HCT116 (cell line): ENCODE measurements at regions not wholly inside any gene's neighbourhood (a gene's known extent, or its start where the extent isn't known, plus 50 kb on each side); places are given as distances from the start of the nearest gene placed in this dataset.

ENCODE experiments used
- CBX3 ChIP-seq: IDR thresholded peaks from 2 replicates; pipeline ENCODE4 v1.6.1; 2012; ENCODE audit warnings: low read depth
- EGR1 ChIP-seq: IDR thresholded peaks from 2 replicates; pipeline ENCODE4 v1.6.1; 2012; ENCODE audit warnings: low read depth
- EZH2 ChIP-seq: fragments of 200-600 bp; sonication (generic); IDR thresholded peaks from 2 replicates; pipeline ENCODE4 v1.6.1; 2017; ENCODE audit warnings: antibody characterized with exemption, mixed run types
- POLR2AphosphoS5 ChIP-seq: IDR thresholded peaks from 2 replicates; pipeline ENCODE4 v1.6.1; 2011; ENCODE audit warnings: mild to moderate bottlenecking, low read depth, low read length, moderate library complexity
- RAD21 ChIP-seq: IDR thresholded peaks from 2 replicates; pipeline ENCODE4 v1.6.1; 2012; ENCODE audit warnings: low read depth, mild to moderate bottlenecking
- TCF7L2 ChIP-seq: IDR thresholded peaks from 2 replicates; pipeline ENCODE4 v1.7.0; 2011; ENCODE audit warnings: borderline replicate concordance, inconsistent platforms; ENCODE audit not compliant: insufficient read depth, insufficient read length; ENCODE audit errors: extremely low read depth
- YY1 ChIP-seq: IDR thresholded peaks from 2 replicates; pipeline ENCODE4 v1.6.1; 2011; ENCODE audit warnings: low read length, low read depth, moderate library complexity, mild to moderate bottlenecking; ENCODE audit not compliant: insufficient replicate concordance; ENCODE audit errors: extremely low read depth
- TF ChIP-seq, protein P1 (sequence below), 3 experiments: fragments of 200-600 bp in 1 of 3; sonication (generic) in 1 of 3; IDR thresholded peaks in 2 of 3; conservative IDR thresholded peaks in 1 of 3; 2 replicates each; pipeline ENCODE4 v1.5.1; 2012 to 2017; ENCODE audit warnings: low read depth in 2 of 3, low read length in 2 of 3, antibody characterized with exemption in 1 of 3, borderline replicate concordance in 1 of 3, control low read depth in 1 of 3, mild to moderate bottlenecking in 1 of 3, mixed read lengths in 1 of 3, mixed run types in 1 of 3, moderate library complexity in 1 of 3; ENCODE audit not compliant: insufficient read depth in 1 of 3
- TF ChIP-seq, protein P2 (sequence below): IDR thresholded peaks from 2 replicates; pipeline ENCODE4 v1.6.1; 2012
- TF ChIP-seq, protein P3 (sequence below): IDR thresholded peaks from 2 replicates; pipeline ENCODE4 v1.6.1; 2012
- TF ChIP-seq, protein P4 (sequence below): IDR thresholded peaks from 2 replicates; pipeline ENCODE4 v1.6.1; 2012; ENCODE audit warnings: low read depth

DNA sequence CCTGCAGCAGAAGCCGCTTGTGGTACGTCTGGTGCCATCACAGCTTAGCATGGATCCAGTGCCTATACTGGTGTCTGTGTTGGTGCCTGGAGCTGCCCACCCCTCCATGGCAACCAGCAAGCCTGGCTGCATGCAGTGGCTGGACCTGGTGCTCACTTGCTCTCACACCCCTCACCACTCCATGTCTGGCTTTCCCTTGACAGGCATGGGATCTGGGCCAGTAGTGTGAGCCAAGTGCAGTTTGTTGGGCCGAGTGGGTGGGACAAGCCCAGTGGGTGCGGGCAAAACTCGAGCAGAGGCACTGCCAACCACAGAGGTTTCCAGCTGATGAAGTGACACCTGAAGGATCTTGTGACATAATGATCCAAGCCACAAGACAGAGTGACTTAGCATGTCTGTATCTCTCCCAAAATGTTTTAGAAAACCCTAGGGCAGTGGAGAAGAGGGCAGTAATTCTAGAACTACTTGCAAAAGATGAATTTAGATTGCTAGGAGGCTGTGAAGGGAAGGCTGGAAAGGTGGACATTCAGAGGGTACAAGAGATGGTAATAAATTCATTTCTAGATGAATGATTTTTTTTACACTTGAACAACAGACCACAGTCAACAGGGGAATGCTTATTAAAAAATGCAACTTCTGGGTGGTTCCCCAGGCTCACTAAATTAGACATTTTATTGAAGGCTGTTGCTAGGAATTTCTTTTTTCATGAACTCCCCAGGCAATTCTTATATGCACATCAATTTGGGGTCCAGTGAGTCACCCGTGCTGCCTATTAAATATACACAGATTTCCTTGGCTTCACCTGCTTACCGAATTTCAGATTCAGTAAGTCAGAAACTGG is 660.3 kb downstream of the TLR4 start:
- TF ChIP-seq EGR1 = no peak
- TF ChIP-seq, protein P1, sequence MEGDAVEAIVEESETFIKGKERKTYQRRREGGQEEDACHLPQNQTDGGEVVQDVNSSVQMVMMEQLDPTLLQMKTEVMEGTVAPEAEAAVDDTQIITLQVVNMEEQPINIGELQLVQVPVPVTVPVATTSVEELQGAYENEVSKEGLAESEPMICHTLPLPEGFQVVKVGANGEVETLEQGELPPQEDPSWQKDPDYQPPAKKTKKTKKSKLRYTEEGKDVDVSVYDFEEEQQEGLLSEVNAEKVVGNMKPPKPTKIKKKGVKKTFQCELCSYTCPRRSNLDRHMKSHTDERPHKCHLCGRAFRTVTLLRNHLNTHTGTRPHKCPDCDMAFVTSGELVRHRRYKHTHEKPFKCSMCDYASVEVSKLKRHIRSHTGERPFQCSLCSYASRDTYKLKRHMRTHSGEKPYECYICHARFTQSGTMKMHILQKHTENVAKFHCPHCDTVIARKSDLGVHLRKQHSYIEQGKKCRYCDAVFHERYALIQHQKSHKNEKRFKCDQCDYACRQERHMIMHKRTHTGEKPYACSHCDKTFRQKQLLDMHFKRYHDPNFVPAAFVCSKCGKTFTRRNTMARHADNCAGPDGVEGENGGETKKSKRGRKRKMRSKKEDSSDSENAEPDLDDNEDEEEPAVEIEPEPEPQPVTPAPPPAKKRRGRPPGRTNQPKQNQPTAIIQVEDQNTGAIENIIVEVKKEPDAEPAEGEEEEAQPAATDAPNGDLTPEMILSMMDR (IDR thresholded peaks at IDR 0.05 in 2 of 3, conservative IDR thresholded peaks at IDR 0.05 in 1 of 3; ENCODE audit: borderline replicate concordance in 1 of 3, insufficient read depth in 1 of 3, low read depth in 2 of 3, low read length in 2 of 3) = no peak
- TF ChIP-seq POLR2AphosphoS5 = no peak
- TF ChIP-seq TCF7L2 = no peak
- TF ChIP-seq, protein P2, sequence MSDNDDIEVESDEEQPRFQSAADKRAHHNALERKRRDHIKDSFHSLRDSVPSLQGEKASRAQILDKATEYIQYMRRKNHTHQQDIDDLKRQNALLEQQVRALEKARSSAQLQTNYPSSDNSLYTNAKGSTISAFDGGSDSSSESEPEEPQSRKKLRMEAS = no peak
- no peak for TF ChIP-seq YY1
- TF ChIP-seq, protein P3, sequence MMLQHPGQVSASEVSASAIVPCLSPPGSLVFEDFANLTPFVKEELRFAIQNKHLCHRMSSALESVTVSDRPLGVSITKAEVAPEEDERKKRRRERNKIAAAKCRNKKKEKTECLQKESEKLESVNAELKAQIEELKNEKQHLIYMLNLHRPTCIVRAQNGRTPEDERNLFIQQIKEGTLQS = no peak
- TF ChIP-seq, protein P4, sequence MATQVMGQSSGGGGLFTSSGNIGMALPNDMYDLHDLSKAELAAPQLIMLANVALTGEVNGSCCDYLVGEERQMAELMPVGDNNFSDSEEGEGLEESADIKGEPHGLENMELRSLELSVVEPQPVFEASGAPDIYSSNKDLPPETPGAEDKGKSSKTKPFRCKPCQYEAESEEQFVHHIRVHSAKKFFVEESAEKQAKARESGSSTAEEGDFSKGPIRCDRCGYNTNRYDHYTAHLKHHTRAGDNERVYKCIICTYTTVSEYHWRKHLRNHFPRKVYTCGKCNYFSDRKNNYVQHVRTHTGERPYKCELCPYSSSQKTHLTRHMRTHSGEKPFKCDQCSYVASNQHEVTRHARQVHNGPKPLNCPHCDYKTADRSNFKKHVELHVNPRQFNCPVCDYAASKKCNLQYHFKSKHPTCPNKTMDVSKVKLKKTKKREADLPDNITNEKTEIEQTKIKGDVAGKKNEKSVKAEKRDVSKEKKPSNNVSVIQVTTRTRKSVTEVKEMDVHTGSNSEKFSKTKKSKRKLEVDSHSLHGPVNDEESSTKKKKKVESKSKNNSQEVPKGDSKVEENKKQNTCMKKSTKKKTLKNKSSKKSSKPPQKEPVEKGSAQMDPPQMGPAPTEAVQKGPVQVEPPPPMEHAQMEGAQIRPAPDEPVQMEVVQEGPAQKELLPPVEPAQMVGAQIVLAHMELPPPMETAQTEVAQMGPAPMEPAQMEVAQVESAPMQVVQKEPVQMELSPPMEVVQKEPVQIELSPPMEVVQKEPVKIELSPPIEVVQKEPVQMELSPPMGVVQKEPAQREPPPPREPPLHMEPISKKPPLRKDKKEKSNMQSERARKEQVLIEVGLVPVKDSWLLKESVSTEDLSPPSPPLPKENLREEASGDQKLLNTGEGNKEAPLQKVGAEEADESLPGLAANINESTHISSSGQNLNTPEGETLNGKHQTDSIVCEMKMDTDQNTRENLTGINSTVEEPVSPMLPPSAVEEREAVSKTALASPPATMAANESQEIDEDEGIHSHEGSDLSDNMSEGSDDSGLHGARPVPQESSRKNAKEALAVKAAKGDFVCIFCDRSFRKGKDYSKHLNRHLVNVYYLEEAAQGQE = no peak
- TF ChIP-seq RAD21 = no peak
- no peak for TF ChIP-seq CBX3
- no peak for TF ChIP-seq EZH2
